ENCODE measurements at regions not wholly inside any gene's neighbourhood (a gene's known extent, or its start where the extent isn't known, plus 50 kb on each side); places are given as distances from the start of the nearest gene placed in this dataset.

DNA sequence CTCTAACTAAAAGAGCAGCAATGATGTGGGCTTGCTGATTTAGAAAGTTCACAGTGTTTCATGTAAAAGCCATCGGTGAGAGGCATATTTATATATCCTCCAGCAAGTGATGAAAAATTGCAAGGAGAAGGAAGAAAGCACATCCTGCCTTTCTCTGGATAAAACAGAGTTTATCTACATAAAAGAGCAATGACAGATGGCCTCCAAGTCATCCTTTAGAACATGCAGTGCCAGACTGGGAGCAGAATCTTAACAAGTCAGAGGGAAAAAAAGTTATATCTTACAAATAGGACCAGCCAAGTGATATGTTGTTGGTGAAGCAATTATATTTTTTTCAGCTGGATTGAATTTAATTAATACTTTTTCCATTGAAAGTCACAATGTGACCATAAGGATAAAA is 253.8 kb upstream of the MGMT start:
- no peak for TF ChIP-seq CTCF (IDR thresholded peaks at IDR 0.05)
- TF ChIP-seq FOXM1 (IDR thresholded peaks at IDR 0.05; ENCODE audit: low read depth), result no peak
- TF ChIP-seq, protein P1, sequence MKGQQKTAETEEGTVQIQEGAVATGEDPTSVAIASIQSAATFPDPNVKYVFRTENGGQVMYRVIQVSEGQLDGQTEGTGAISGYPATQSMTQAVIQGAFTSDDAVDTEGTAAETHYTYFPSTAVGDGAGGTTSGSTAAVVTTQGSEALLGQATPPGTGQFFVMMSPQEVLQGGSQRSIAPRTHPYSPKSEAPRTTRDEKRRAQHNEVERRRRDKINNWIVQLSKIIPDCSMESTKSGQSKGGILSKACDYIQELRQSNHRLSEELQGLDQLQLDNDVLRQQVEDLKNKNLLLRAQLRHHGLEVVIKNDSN (IDR thresholded peaks at IDR 0.05; ENCODE audit: borderline replicate concordance, low read depth), result no peak
- TF ChIP-seq JUND (IDR thresholded peaks at IDR 0.05), result no peak
- no peak for TF ChIP-seq RXRA (IDR thresholded peaks at IDR 0.05; ENCODE audit: borderline replicate concordance, low read depth)
